Muscle of back (tissue), 3 donors: ENCODE measurements at regions not wholly inside any gene's neighbourhood (a gene's known extent, or its start where the extent isn't known, plus 50 kb on each side); places are given as distances from the start of the nearest gene placed in this dataset.
"Not testable (repeated sequence)": the region's sequence is repeated elsewhere in the genome, so short reads cannot be mapped to it uniquely, and the experiment has no call there.

Experiments
- DNase-seq, 3 donors: peaks; one replicate each; pipeline versions ENCODE4 v3.0.0 to v3.0.0-alpha.2; 2013

GRCh38 chr2:87956613-87957012 is 59.7 kb downstream of the RNU2-63P start:
- DNase-seq = not testable (repeated sequence)

GRCh38 chr2:87949008-87949407 is 67.3 kb downstream of the RNU2-63P start:
- DNase-seq = not testable (repeated sequence)

GRCh38 chr2:87946644-87947370 is 69.5 kb downstream of the RNU2-63P start:
- not testable (repeated sequence) for DNase-seq

GRCh38 chr2:87939299-87939698 is 77.0 kb downstream of the RNU2-63P start:
- not testable (repeated sequence) for DNase-seq

GRCh38 chr2:87919023-87919665 is 93.5 kb upstream of the RGPD2 start:
- not testable (repeated sequence) for DNase-seq

GRCh38 chr2:87917194-87917593 is 91.6 kb upstream of the RGPD2 start:
- not testable (repeated sequence) for DNase-seq

GRCh38 chr2:87910848-87911247 is 85.3 kb upstream of the RGPD2 start:
- DNase-seq = not testable (repeated sequence)

GRCh38 chr2:87909042-87909441 is 83.4 kb upstream of the RGPD2 start:
- DNase-seq = not testable (repeated sequence)

- not testable (repeated sequence) for DNase-seq
These were observed 82.0 kb upstream of the RGPD2 start for GRCh38 chr2:87907556-87908099.

GRCh38 chr2:87903242-87904114 is 77.9 kb upstream of the RGPD2 start:
- DNase-seq = peak in 2 of 3 donors; percentile 0 to 10

GRCh38 chr2:87883659-87884058 is 58.1 kb upstream of the RGPD2 start:
- not testable (repeated sequence) for DNase-seq
